Liver (tissue), 8 donors: ENCODE measurements at regions not wholly inside any gene's neighbourhood (a gene's known extent, or its start where the extent isn't known, plus 50 kb on each side); places are given as distances from the start of the nearest gene placed in this dataset.

Source experiments
- DNase-seq: peaks from one replicate; pipeline ENCODE4 v3.0.0-alpha.2; 2017; ENCODE audit warnings: low spot score
- H3K27ac ChIP-seq, 2 donors: one replicate each; pipeline ENCODE4 v1.7.0; 2013; ENCODE audit warnings: inconsistent platforms in 2 of 2, low read length in 2 of 2, control low read depth in 1 of 2, low read depth in 1 of 2, mild to moderate bottlenecking in 1 of 2
- H3K27me3 ChIP-seq, 4 donors: one replicate each; pipeline versions ENCODE4 v1.6.1 to v1.7.0; 2013; ENCODE audit warnings: low read length in 3 of 4, inconsistent platforms in 1 of 4, mild to moderate bottlenecking in 1 of 4, moderate library complexity in 1 of 4; ENCODE audit not compliant: control insufficient read depth in 4 of 4, insufficient read depth in 4 of 4
- H3K36me3 ChIP-seq, 4 donors: one replicate each; pipeline versions ENCODE4 v1.6.1 to v1.7.0; 2013; ENCODE audit warnings: low read length in 3 of 4, mild to moderate bottlenecking in 3 of 4, low read depth in 1 of 4, moderate library complexity in 1 of 4; ENCODE audit not compliant: control insufficient read depth in 4 of 4, insufficient read depth in 3 of 4
- H3K4me1 ChIP-seq, 4 donors: one replicate each; pipeline versions ENCODE4 v1.6.1 to v1.7.0; 2013; ENCODE audit warnings: low read length in 3 of 4, mild to moderate bottlenecking in 3 of 4, moderate library complexity in 1 of 4; ENCODE audit not compliant: control insufficient read depth in 4 of 4, insufficient read depth in 4 of 4
- H3K4me3 ChIP-seq, 3 donors: one replicate each; pipeline versions ENCODE4 v1.6.1 to v1.7.0; 2013; ENCODE audit warnings: low read length in 3 of 3, control low read depth in 1 of 3, low read depth in 1 of 3, mild to moderate bottlenecking in 1 of 3
- H3K9ac ChIP-seq, 2 donors: one replicate each; pipeline ENCODE4 v1.7.0; 2013; ENCODE audit warnings: low read length in 2 of 2, mild to moderate bottlenecking in 2 of 2, moderate library complexity in 2 of 2, control low read depth in 1 of 2, low read depth in 1 of 2
- H3K9me3 ChIP-seq, 4 donors: one replicate each; pipeline versions ENCODE4 v1.6.1 to v1.7.0; 2013; ENCODE audit warnings: low read length in 3 of 4; ENCODE audit not compliant: control insufficient read depth in 4 of 4
- ATF3 ChIP-seq: IDR thresholded peaks from 2 replicates; pipeline ENCODE4 v1.6.1; 2016; ENCODE audit warnings: antibody characterized with exemption
- EGR1 ChIP-seq, 2 donors: IDR thresholded peaks; 2 replicates each; pipeline ENCODE4 v1.6.1; 2016 to 2018; ENCODE audit warnings: antibody characterized with exemption in 2 of 2, low read depth in 2 of 2
- FOXA1 ChIP-seq: IDR thresholded peaks from 2 replicates; pipeline ENCODE4 v1.6.1; 2016; ENCODE audit warnings: antibody characterized with exemption
- FOXA2 ChIP-seq: IDR thresholded peaks from 2 replicates; pipeline ENCODE4 v1.6.1; 2016; ENCODE audit warnings: antibody characterized with exemption
- GABPA ChIP-seq, 2 donors: IDR thresholded peaks in 1 of 2; conservative IDR thresholded peaks in 1 of 2; 2 replicates each; pipeline ENCODE4 v1.6.1; 2016; ENCODE audit warnings: antibody characterized with exemption in 2 of 2, mild to moderate bottlenecking in 1 of 2, moderate library complexity in 1 of 2
- HNF4G ChIP-seq: IDR thresholded peaks from 2 replicates; pipeline ENCODE4 v1.6.1; 2016; ENCODE audit warnings: antibody characterized with exemption
- JUND ChIP-seq, 2 donors: IDR thresholded peaks; 2 replicates each; pipeline ENCODE4 v1.6.1; 2016; ENCODE audit warnings: antibody characterized with exemption in 2 of 2
- NR2F2 ChIP-seq: IDR thresholded peaks from 2 replicates; pipeline ENCODE4 v1.6.1; 2016; ENCODE audit warnings: antibody characterized with exemption
- RAD21 ChIP-seq, 2 donors: IDR thresholded peaks; 2 replicates each; pipeline ENCODE4 v1.6.1; 2016; ENCODE audit warnings: antibody characterized with exemption in 2 of 2, mild to moderate bottlenecking in 2 of 2
- REST ChIP-seq: IDR thresholded peaks from 2 replicates; pipeline ENCODE4 v1.6.1; 2016; ENCODE audit warnings: antibody characterized with exemption, mild to moderate bottlenecking
- RXRA ChIP-seq, 2 donors: IDR thresholded peaks; 2 replicates each; pipeline ENCODE4 v1.6.1; 2017 to 2018; ENCODE audit warnings: antibody characterized with exemption in 2 of 2, mild to moderate bottlenecking in 1 of 2
- SP1 ChIP-seq: IDR thresholded peaks from 2 replicates; pipeline ENCODE4 v1.6.1; 2018; ENCODE audit warnings: antibody characterized with exemption, mild to moderate bottlenecking
- TAF1 ChIP-seq: conservative IDR thresholded peaks from 2 replicates; pipeline ENCODE4 v1.6.1; 2016; ENCODE audit warnings: antibody characterized with exemption, mild to moderate bottlenecking
- YY1 ChIP-seq: IDR thresholded peaks from 2 replicates; pipeline ENCODE4 v1.6.1; 2016; ENCODE audit warnings: antibody characterized with exemption, mild to moderate bottlenecking
- ZBTB33 ChIP-seq: IDR thresholded peaks from 2 replicates; pipeline ENCODE4 v1.6.1; 2016; ENCODE audit warnings: antibody characterized with exemption
- WGBS: extraction: QIAGEN DNeasy Blood & Tissue Kit; methylation state at CpG from one replicate; pipeline ENCODE4 v1.1.7; 2013; 5-methylcytosine and 5-hydroxymethylcytosine counted together
- TF ChIP-seq, protein P1 (sequence below): fragments of 150-350 bp; IDR thresholded peaks from 2 replicates; pipeline ENCODE4 v1.5.1; 2017; ENCODE audit warnings: improper control_type of control experiment, low read depth, low read length; ENCODE audit not compliant: missing input control
- TF ChIP-seq, protein P2 (sequence below): IDR thresholded peaks from 2 replicates; pipeline ENCODE4 v1.6.1; 2016; ENCODE audit warnings: antibody characterized with exemption
- donor health status: healthy.
- donor health status: healthy.
- donor health status: healthy.
- donor health status: healthy.
- donor health status: healthy.

GRCh38 chr6:1247056-1247455 lies 64.8 kb upstream of the FOXQ1 start:
- H3K27me3 ChIP-seq = no peaks in the 10 kb centered on the region
- no peaks in the 10 kb centered on the region for H3K36me3 ChIP-seq
- WGBS = 91% methylated on average over 5 of the region's 5 CpGs
- H3K4me3 ChIP-seq = no peak overlapping the region
- H3K9ac ChIP-seq = no peak overlapping the region
- H3K4me1 ChIP-seq = no peaks in the 10 kb centered on the region
- DNase-seq = no peak
- no peak overlapping the region for H3K27ac ChIP-seq
- no peaks in the 10 kb centered on the region for H3K9me3 ChIP-seq
- TF ChIP-seq FOXA2 = no peak
- TF ChIP-seq GABPA (IDR thresholded peaks at IDR 0.05 in 1 of 2, conservative IDR thresholded peaks at IDR 0.05 in 1 of 2) = no peak
- TF ChIP-seq YY1 = no peak
- no peak for TF ChIP-seq HNF4G
- no peak for TF ChIP-seq JUND (IDR thresholded peaks at IDR 0.05)
- TF ChIP-seq EGR1 (IDR thresholded peaks at IDR 0.05; ENCODE audit: low read depth in 2 of 2) = no peak
- no peak for TF ChIP-seq TAF1
- TF ChIP-seq REST = no peak
- no peak for TF ChIP-seq ZBTB33
- TF ChIP-seq SP1 = no peak
- no peak for TF ChIP-seq ATF3
- TF ChIP-seq, protein P1, sequence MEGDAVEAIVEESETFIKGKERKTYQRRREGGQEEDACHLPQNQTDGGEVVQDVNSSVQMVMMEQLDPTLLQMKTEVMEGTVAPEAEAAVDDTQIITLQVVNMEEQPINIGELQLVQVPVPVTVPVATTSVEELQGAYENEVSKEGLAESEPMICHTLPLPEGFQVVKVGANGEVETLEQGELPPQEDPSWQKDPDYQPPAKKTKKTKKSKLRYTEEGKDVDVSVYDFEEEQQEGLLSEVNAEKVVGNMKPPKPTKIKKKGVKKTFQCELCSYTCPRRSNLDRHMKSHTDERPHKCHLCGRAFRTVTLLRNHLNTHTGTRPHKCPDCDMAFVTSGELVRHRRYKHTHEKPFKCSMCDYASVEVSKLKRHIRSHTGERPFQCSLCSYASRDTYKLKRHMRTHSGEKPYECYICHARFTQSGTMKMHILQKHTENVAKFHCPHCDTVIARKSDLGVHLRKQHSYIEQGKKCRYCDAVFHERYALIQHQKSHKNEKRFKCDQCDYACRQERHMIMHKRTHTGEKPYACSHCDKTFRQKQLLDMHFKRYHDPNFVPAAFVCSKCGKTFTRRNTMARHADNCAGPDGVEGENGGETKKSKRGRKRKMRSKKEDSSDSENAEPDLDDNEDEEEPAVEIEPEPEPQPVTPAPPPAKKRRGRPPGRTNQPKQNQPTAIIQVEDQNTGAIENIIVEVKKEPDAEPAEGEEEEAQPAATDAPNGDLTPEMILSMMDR = no peak
- no peak for TF ChIP-seq RAD21 (IDR thresholded peaks at IDR 0.05)
- no peak for TF ChIP-seq NR2F2
- no peak for TF ChIP-seq RXRA (IDR thresholded peaks at IDR 0.05)
- TF ChIP-seq FOXA1 = no peak

- 90% methylated on average over 16 of the region's 16 CpGs for WGBS
- no peak overlapping the region for H3K9ac ChIP-seq
- H3K27ac ChIP-seq = no peak overlapping the region
- DNase-seq = no peak
- no peaks in the 10 kb centered on the region for H3K4me1 ChIP-seq
- H3K27me3 ChIP-seq = no peaks in the 10 kb centered on the region
- H3K9me3 ChIP-seq = no peaks in the 10 kb centered on the region
- H3K4me3 ChIP-seq = no peak overlapping the region
- TF ChIP-seq YY1 (no peak), TAF1 (no peak), EGR1 (IDR thresholded peaks at IDR 0.05; ENCODE audit: low read depth in 2 of 2) (no peak), NR2F2 (no peak), GABPA (IDR thresholded peaks at IDR 0.05 in 1 of 2, conservative IDR thresholded peaks at IDR 0.05 in 1 of 2) (no peak), ZBTB33 (no peak), HNF4G (no peak), FOXA2 (no peak), FOXA1 (no peak), SP1 (no peak), JUND (IDR thresholded peaks at IDR 0.05) (no peak), RXRA (IDR thresholded peaks at IDR 0.05) (no peak)
- TF ChIP-seq, protein P2, sequence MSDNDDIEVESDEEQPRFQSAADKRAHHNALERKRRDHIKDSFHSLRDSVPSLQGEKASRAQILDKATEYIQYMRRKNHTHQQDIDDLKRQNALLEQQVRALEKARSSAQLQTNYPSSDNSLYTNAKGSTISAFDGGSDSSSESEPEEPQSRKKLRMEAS = no peak
- TF ChIP-seq, protein P1 = no peak
- H3K36me3 ChIP-seq = no peaks in the 10 kb centered on the region
These were observed 67.0 kb upstream of the FOXQ1 start for GRCh38 chr6:1244941-1245340.
